OCI-LY7 (cell line): ENCODE measurements at regions not wholly inside any gene's neighbourhood (a gene's known extent, or its start where the extent isn't known, plus 50 kb on each side); places are given as distances from the start of the nearest gene placed in this dataset.

Experiments
- EZH2phosphoT487 ChIP-seq: fragments of 200-600 bp; sonication (generic); IDR thresholded peaks from 2 replicates; pipeline ENCODE4 v1.6.1; 2018; ENCODE audit warnings: low read depth, borderline replicate concordance, mild to moderate bottlenecking, mixed run types, antibody characterized with exemption, low read length, moderate library complexity, mixed read lengths
- TF ChIP-seq, protein P1 (sequence below): fragments of 200-600 bp; sonication (generic); conservative IDR thresholded peaks from 2 replicates; pipeline ENCODE4 v1.5.1; 2014; ENCODE audit warnings: mild to moderate bottlenecking, antibody characterized with exemption, low read length, moderate library complexity, mixed read lengths

- TF ChIP-seq, protein P1, sequence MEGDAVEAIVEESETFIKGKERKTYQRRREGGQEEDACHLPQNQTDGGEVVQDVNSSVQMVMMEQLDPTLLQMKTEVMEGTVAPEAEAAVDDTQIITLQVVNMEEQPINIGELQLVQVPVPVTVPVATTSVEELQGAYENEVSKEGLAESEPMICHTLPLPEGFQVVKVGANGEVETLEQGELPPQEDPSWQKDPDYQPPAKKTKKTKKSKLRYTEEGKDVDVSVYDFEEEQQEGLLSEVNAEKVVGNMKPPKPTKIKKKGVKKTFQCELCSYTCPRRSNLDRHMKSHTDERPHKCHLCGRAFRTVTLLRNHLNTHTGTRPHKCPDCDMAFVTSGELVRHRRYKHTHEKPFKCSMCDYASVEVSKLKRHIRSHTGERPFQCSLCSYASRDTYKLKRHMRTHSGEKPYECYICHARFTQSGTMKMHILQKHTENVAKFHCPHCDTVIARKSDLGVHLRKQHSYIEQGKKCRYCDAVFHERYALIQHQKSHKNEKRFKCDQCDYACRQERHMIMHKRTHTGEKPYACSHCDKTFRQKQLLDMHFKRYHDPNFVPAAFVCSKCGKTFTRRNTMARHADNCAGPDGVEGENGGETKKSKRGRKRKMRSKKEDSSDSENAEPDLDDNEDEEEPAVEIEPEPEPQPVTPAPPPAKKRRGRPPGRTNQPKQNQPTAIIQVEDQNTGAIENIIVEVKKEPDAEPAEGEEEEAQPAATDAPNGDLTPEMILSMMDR, result no peak
- TF ChIP-seq EZH2phosphoT487, result no peak
These were observed 83.5 kb upstream of the CCN6 start for GRCh38 chr6:111970426-111970825.
